ENCODE measurements at regions not wholly inside any gene's neighbourhood (a gene's known extent, or its start where the extent isn't known, plus 50 kb on each side); places are given as distances from the start of the nearest gene placed in this dataset.

GRCh38 chr22:27024982-27025381, 367.6 kb downstream of the MIAT start:
- TF ChIP-seq POLR2A (IDR thresholded peaks at IDR 0.05; ENCODE audit: extremely low read depth, insufficient read length) (no peak), MYC (IDR thresholded peaks at IDR 0.05; ENCODE audit: low read depth, low read length) (no peak)
- TF ChIP-seq, protein P1, sequence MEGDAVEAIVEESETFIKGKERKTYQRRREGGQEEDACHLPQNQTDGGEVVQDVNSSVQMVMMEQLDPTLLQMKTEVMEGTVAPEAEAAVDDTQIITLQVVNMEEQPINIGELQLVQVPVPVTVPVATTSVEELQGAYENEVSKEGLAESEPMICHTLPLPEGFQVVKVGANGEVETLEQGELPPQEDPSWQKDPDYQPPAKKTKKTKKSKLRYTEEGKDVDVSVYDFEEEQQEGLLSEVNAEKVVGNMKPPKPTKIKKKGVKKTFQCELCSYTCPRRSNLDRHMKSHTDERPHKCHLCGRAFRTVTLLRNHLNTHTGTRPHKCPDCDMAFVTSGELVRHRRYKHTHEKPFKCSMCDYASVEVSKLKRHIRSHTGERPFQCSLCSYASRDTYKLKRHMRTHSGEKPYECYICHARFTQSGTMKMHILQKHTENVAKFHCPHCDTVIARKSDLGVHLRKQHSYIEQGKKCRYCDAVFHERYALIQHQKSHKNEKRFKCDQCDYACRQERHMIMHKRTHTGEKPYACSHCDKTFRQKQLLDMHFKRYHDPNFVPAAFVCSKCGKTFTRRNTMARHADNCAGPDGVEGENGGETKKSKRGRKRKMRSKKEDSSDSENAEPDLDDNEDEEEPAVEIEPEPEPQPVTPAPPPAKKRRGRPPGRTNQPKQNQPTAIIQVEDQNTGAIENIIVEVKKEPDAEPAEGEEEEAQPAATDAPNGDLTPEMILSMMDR (IDR thresholded peaks at IDR 0.05; ENCODE audit: low read depth, low read length), result no peak

Measured in NB4 (cell line).